ENCODE measurements at regions not wholly inside any gene's neighbourhood (a gene's known extent, or its start where the extent isn't known, plus 50 kb on each side); places are given as distances from the start of the nearest gene placed in this dataset.
"Not testable (repeated sequence)": the region's sequence is repeated elsewhere in the genome, so short reads cannot be mapped to it uniquely, and the experiment has no call there.

DNA sequence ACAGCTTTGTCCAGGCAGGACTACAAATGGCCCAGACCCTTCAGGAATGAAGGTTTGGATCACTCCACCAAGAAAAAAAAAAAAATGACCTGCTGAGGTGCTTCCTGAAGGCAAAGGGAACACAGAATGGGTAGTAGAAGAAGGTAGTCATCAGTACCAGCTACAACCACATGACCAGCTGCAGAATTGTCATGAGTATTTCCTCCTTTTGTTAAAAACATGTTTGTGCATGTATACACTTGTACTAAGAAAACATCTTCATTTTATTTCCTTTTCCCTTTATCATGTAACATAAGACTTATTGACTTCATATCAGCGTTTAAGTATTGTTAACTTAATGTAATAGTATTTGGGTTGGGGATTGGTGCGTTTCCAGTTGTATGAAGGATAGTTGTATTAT lies 631.6 kb downstream of the FBXO15 start:
- DNase-seq; H3K27ac ChIP-seq (ENCODE audit: low read depth, low read length); H3K27me3 Mint-ChIP-seq; H3K4me1 Mint-ChIP-seq; H3K4me3 Mint-ChIP-seq; H3K9me3 ChIP-seq (ENCODE audit: control insufficient read depth in 1 of 2, low read length in 2 of 2); POLR2A ChIA-PET (ENCODE audit: partially characterized antibody); H3K27ac Mint-ChIP-seq; CTCF ChIA-PET (ENCODE audit: partially characterized antibody); H3K36me3 Mint-ChIP-seq; intact Hi-C loops (cut with micrococcal nuclease); H3K4me1 ChIP-seq (ENCODE audit: insufficient read depth, low read length); H3K36me3 ChIP-seq (ENCODE audit: insufficient read depth, low read length); H3K4me3 ChIP-seq (ENCODE audit: low read length in 2 of 2); H3K27me3 ChIP-seq (ENCODE audit: insufficient read depth, low read length): not testable (repeated sequence)
- peaks cover 0 to 12% (median 6%) of the 10 kb centered on the region in 8 donors for H3K9me3 Mint-ChIP-seq

DNA sequence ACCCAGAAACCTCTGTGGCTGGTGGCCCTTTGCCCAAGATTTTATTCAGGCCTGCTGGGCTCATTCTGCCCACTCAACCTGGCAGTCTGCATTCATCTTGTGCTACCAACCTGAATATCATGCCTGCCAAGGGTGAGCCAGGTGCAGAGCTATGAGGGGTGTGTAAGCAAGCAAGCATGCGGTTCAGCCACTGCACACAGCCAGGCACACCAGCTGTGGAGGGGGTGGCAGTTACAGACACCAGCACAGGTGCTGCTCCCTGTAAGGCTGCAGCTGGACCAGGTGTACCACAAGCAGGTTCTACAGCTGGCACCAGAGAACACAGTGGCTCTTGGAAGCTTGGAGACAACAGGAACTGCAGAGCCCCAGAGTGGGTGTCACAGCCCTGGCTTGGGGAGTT lies 633.2 kb downstream of the FBXO15 start:
- no peaks in the 10 kb centered on the region for H3K4me1 Mint-ChIP-seq
- Histone ChIP-seq H3K27me3 (ENCODE audit: insufficient read depth, low read length) (no peaks in the 10 kb centered on the region), H3K36me3 (ENCODE audit: insufficient read depth, low read length) (no peaks in the 10 kb centered on the region), H3K4me3 (ENCODE audit: low read length in 2 of 2) (no peak overlapping the region), H3K9me3 (ENCODE audit: control insufficient read depth in 1 of 2, low read length in 2 of 2) (no peaks in the 10 kb centered on the region), H3K4me1 (ENCODE audit: insufficient read depth, low read length) (no peaks in the 10 kb centered on the region), H3K27ac (ENCODE audit: low read depth, low read length) (no peak overlapping the region)
- DNase-seq = no peak
- no peaks in the 10 kb centered on the region for H3K27me3 Mint-ChIP-seq
- ChIA-PET POLR2A (ENCODE audit: partially characterized antibody) (no interaction called here), CTCF (ENCODE audit: partially characterized antibody) (no interaction called here)
- intact Hi-C loops (cut with micrococcal nuclease) = no loop called here
- H3K27ac Mint-ChIP-seq = no peak overlapping the region
- H3K9me3 Mint-ChIP-seq = peaks cover 0 to 9% (median 5%) of the 10 kb centered on the region in 8 donors
- H3K4me3 Mint-ChIP-seq = no peak overlapping the region
- H3K36me3 Mint-ChIP-seq = no peaks in the 10 kb centered on the region

DNA sequence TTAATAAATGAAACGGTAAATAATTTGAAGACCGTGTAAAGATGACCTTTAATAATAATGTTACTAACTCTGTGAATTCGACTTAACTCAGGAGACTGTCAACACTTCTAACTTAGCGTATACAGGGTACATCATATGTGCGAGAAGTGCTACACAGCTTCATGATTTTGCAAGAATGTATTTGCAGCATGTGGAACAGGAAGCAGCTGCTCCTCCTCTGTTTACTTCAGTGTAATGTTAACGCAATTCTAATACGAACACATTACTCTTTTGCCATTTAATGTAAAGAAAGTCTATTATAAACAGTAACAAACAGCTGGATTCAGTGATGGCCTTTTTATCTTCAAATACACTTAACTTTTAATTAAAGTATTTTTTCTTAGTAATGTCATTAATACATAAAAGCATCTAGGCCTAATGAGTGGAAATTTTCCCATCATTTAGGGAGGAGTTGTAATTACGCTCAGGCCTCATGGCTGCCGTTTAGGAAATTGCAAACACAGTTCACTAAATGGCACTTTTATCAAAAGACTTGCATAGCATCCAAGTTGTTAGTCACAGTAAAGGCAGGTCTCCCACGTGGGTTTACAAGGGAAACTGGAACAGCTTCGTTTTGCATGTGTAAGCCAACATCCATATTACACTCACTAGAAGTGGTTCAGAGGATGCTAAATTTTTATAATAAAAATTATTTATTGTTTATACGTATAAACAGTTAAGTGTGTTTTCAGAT lies 635.7 kb downstream of the FBXO15 start:
- intact Hi-C loops (cut with micrococcal nuclease) = no loop called here
- Mint-ChIP-seq H3K4me1 (no peaks in the 10 kb centered on the region), H3K9me3 (peaks cover 0 to 13% (median 5%) of the 10 kb centered on the region in 8 donors), H3K27me3 (no peaks in the 10 kb centered on the region), H3K27ac (no peak overlapping the region), H3K36me3 (no peaks in the 10 kb centered on the region), H3K4me3 (no peak overlapping the region)
- Histone ChIP-seq H3K27ac (ENCODE audit: low read depth, low read length) (no peak overlapping the region), H3K36me3 (ENCODE audit: insufficient read depth, low read length) (no peaks in the 10 kb centered on the region), H3K4me3 (ENCODE audit: low read length in 2 of 2) (no peak overlapping the region), H3K27me3 (ENCODE audit: insufficient read depth, low read length) (no peaks in the 10 kb centered on the region), H3K4me1 (ENCODE audit: insufficient read depth, low read length) (no peaks in the 10 kb centered on the region), H3K9me3 (ENCODE audit: control insufficient read depth in 1 of 2, low read length in 2 of 2) (no peaks in the 10 kb centered on the region)
- ChIA-PET CTCF (ENCODE audit: partially characterized antibody) (no interaction called here), POLR2A (ENCODE audit: partially characterized antibody) (no interaction called here)
- no peak for DNase-seq

DNA sequence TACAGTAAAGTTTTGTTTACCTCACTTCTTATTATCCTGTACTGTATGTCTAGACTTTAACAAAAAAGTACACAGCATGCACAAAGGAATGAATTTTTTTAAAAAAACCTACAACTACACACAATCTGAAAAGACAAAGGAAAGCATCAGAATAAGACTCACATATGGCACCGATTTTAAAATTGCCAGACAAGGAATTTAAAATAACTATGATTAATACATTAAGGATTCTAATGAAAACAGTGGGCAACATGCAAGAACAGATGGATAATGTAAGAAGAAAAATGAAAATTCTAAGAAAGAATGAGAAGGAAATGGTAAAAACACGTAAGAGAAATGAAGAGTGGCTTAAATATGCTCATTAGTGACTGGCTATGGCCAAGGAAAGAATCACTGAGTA lies 638.2 kb downstream of the FBXO15 start:
- no peak overlapping the region for H3K27ac Mint-ChIP-seq
- no peaks in the 10 kb centered on the region for H3K9me3 ChIP-seq (ENCODE audit: control insufficient read depth in 1 of 2, low read length in 2 of 2)
- no peaks in the 10 kb centered on the region for H3K4me1 ChIP-seq (ENCODE audit: insufficient read depth, low read length)
- H3K9me3 Mint-ChIP-seq = peaks cover 0 to 5% (median 1%) of the 10 kb centered on the region in 8 donors
- no peak overlapping the region for H3K27ac ChIP-seq (ENCODE audit: low read depth, low read length)
- no peak overlapping the region for H3K4me3 Mint-ChIP-seq
- no peaks in the 10 kb centered on the region for H3K27me3 Mint-ChIP-seq
- intact Hi-C loops (cut with micrococcal nuclease) = no loop called here
- DNase-seq = no peak
- H3K27me3 ChIP-seq (ENCODE audit: insufficient read depth, low read length) = no peaks in the 10 kb centered on the region
- H3K36me3 Mint-ChIP-seq = no peaks in the 10 kb centered on the region
- POLR2A ChIA-PET (ENCODE audit: partially characterized antibody) = no interaction called here
- no peak overlapping the region for H3K4me3 ChIP-seq (ENCODE audit: low read length in 2 of 2)
- CTCF ChIA-PET (ENCODE audit: partially characterized antibody) = no interaction called here
- H3K4me1 Mint-ChIP-seq = no peaks in the 10 kb centered on the region
- H3K36me3 ChIP-seq (ENCODE audit: insufficient read depth, low read length) = no peaks in the 10 kb centered on the region

DNA sequence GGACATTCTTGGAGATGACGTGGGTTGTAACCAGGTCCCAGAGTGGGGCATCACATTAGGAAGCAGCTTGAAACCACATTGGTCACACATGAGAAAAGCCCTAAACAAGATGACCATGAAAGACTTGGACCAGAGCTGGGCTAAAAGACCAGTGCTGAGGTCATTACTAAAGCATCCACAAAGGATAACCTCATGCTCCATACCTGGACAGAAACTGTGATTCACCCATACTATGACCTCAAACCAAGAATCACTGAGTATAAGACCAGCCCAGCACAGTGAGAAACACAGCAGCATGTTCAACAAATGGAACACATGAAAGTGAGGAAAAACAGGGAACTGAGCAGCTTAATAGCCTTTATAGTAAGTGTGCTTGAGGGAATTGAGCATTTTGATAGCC lies 635.5 kb upstream of the NETO1 start:
- DNase-seq = no peak
- no peaks in the 10 kb centered on the region for H3K4me1 Mint-ChIP-seq
- Histone ChIP-seq H3K4me1 (ENCODE audit: insufficient read depth, low read length) (no peaks in the 10 kb centered on the region), H3K36me3 (ENCODE audit: insufficient read depth, low read length) (no peaks in the 10 kb centered on the region), H3K4me3 (ENCODE audit: low read length in 2 of 2) (no peak overlapping the region), H3K27ac (ENCODE audit: low read depth, low read length) (no peak overlapping the region), H3K27me3 (ENCODE audit: insufficient read depth, low read length) (no peaks in the 10 kb centered on the region), H3K9me3 (ENCODE audit: control insufficient read depth in 1 of 2, low read length in 2 of 2) (no peaks in the 10 kb centered on the region)
- H3K4me3 Mint-ChIP-seq = no peak overlapping the region
- H3K9me3 Mint-ChIP-seq = peaks cover 0 to 8% (median 4%) of the 10 kb centered on the region in 8 donors
- no peak overlapping the region for H3K27ac Mint-ChIP-seq
- H3K36me3 Mint-ChIP-seq = no peaks in the 10 kb centered on the region
- ChIA-PET POLR2A (ENCODE audit: partially characterized antibody) (no interaction called here), CTCF (ENCODE audit: partially characterized antibody) (no interaction called here)
- no peaks in the 10 kb centered on the region for H3K27me3 Mint-ChIP-seq
- intact Hi-C loops (cut with micrococcal nuclease) = no loop called here

DNA sequence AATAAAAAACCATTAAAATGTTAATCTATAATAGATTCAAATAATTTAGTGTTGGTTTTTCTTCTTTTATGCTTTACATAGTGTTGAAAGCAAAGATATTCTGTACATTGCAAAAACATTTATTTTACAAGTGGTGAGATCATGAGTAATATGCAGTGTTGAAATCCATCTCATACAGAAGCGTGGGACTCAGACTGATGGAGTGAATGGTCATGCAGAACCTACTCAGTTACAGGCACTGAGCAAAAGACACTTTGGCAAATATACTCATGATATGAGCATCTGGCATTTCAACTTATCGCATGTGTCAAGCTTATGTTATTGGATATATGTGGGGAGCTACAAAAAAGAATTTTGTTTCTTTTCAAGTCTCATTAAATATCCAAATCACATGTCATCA lies 620.2 kb upstream of the NETO1 start:
- no peaks in the 10 kb centered on the region for H3K27me3 Mint-ChIP-seq
- Histone ChIP-seq H3K27ac (ENCODE audit: low read depth, low read length) (no peak overlapping the region), H3K27me3 (ENCODE audit: insufficient read depth, low read length) (no peaks in the 10 kb centered on the region), H3K9me3 (ENCODE audit: control insufficient read depth in 1 of 2, low read length in 2 of 2) (no peaks in the 10 kb centered on the region), H3K36me3 (ENCODE audit: insufficient read depth, low read length) (no peaks in the 10 kb centered on the region), H3K4me1 (ENCODE audit: insufficient read depth, low read length) (no peaks in the 10 kb centered on the region), H3K4me3 (ENCODE audit: low read length in 2 of 2) (no peak overlapping the region)
- intact Hi-C loops (cut with micrococcal nuclease) = no loop called here
- H3K36me3 Mint-ChIP-seq = no peaks in the 10 kb centered on the region
- no peak for DNase-seq
- peaks cover 0 to 16% (median 7%) of the 10 kb centered on the region in 8 donors for H3K9me3 Mint-ChIP-seq
- POLR2A ChIA-PET (ENCODE audit: partially characterized antibody) = no interaction called here
- H3K27ac Mint-ChIP-seq = no peak overlapping the region
- CTCF ChIA-PET (ENCODE audit: partially characterized antibody) = no interaction called here
- H3K4me1 Mint-ChIP-seq = no peaks in the 10 kb centered on the region
- no peak overlapping the region for H3K4me3 Mint-ChIP-seq

DNA sequence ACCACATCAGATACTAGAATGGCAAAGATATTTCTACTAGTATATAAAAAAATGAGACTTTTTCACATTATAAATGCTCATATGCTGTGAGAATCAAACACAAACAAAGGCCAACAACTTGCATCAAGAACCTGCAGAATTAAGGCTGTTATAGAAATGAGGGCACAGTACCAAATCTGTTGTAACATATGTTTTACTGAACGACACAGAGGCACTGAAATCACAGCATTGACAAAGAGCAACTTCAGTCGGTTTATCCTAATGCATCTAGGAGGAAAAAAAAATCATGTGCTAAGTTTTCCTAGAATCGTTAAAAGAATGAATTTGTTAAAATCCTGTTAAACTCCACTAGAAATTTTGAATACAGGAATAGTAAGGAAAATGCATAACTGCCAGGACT lies 617.4 kb upstream of the NETO1 start:
- no peaks in the 10 kb centered on the region for H3K36me3 ChIP-seq (ENCODE audit: insufficient read depth, low read length)
- POLR2A ChIA-PET (ENCODE audit: partially characterized antibody) = no interaction called here
- CTCF ChIA-PET (ENCODE audit: partially characterized antibody) = no interaction called here
- Mint-ChIP-seq H3K4me3 (no peak overlapping the region), H3K36me3 (no peaks in the 10 kb centered on the region), H3K9me3 (peaks cover 0 to 16% (median 4%) of the 10 kb centered on the region in 8 donors), H3K27me3 (no peaks in the 10 kb centered on the region), H3K4me1 (no peaks in the 10 kb centered on the region), H3K27ac (no peak overlapping the region)
- no peak for DNase-seq
- H3K27me3 ChIP-seq (ENCODE audit: insufficient read depth, low read length) = no peaks in the 10 kb centered on the region
- intact Hi-C loops (cut with micrococcal nuclease) = no loop called here
- no peaks in the 10 kb centered on the region for H3K4me1 ChIP-seq (ENCODE audit: insufficient read depth, low read length)
- no peaks in the 10 kb centered on the region for H3K9me3 ChIP-seq (ENCODE audit: control insufficient read depth in 1 of 2, low read length in 2 of 2)
- no peak overlapping the region for H3K4me3 ChIP-seq (ENCODE audit: low read length in 2 of 2)
- H3K27ac ChIP-seq (ENCODE audit: low read depth, low read length) = no peak overlapping the region

DNA sequence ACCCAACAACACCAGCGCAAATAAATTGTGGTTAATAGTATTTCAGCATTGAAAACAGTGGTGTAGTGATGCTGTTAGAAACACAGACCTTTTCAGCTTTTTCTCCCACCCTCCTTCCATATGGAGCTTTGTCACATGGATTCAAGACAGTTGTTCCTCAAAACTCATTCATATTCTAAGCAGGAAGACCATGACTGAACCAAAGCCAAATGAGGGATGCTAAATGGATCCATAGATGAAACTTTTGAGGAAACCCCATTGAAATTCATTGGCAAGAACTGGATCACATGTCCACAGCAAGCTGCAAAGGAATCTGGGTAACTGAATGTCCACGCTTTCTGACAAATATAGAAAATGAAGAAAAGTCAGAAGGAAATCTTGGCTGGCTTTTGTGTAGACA lies 615.1 kb upstream of the NETO1 start:
- DNase-seq = no peak
- Histone ChIP-seq H3K9me3 (ENCODE audit: control insufficient read depth in 1 of 2, low read length in 2 of 2) (no peaks in the 10 kb centered on the region), H3K27ac (ENCODE audit: low read depth, low read length) (no peak overlapping the region), H3K36me3 (ENCODE audit: insufficient read depth, low read length) (no peaks in the 10 kb centered on the region), H3K27me3 (ENCODE audit: insufficient read depth, low read length) (no peaks in the 10 kb centered on the region), H3K4me1 (ENCODE audit: insufficient read depth, low read length) (no peaks in the 10 kb centered on the region), H3K4me3 (ENCODE audit: low read length in 2 of 2) (no peak overlapping the region)
- intact Hi-C loops (cut with micrococcal nuclease) = no loop called here
- no peaks in the 10 kb centered on the region for H3K4me1 Mint-ChIP-seq
- ChIA-PET POLR2A (ENCODE audit: partially characterized antibody) (no interaction called here), CTCF (ENCODE audit: partially characterized antibody) (no interaction called here)
- H3K36me3 Mint-ChIP-seq = no peaks in the 10 kb centered on the region
- H3K27ac Mint-ChIP-seq = no peak overlapping the region
- no peaks in the 10 kb centered on the region for H3K27me3 Mint-ChIP-seq
- peaks cover 0 to 15% (median 5%) of the 10 kb centered on the region in 8 donors for H3K9me3 Mint-ChIP-seq
- no peak overlapping the region for H3K4me3 Mint-ChIP-seq

Data from CD4-positive, alpha-beta memory T cell (primary cell).